Progenitor cell of endocrine pancreas (in vitro differentiated cells): ENCODE measurements at regions not wholly inside any gene's neighbourhood (a gene's known extent, or its start where the extent isn't known, plus 50 kb on each side); places are given as distances from the start of the nearest gene placed in this dataset.

Experiments
- DNase-seq: peaks from one replicate; pipeline ENCODE4 v3.0.0; 2021; ENCODE audit warnings: low spot score; ENCODE audit not compliant: unreplicated experiment
- H3K27ac Mint-ChIP-seq: 2 replicates; pipeline ENCODE4 v1.8.0; 2021; ENCODE audit warnings: mild to moderate bottlenecking, moderate library complexity, mixed read lengths
- H3K27me3 Mint-ChIP-seq: 2 replicates; pipeline ENCODE4 v1.8.0; 2021; ENCODE audit warnings: mixed read lengths
- H3K36me3 Mint-ChIP-seq: 2 replicates; pipeline ENCODE4 v1.8.0; 2022; ENCODE audit warnings: mixed read lengths; ENCODE audit not compliant: insufficient read depth
- H3K4me1 Mint-ChIP-seq: 2 replicates; pipeline ENCODE4 v1.8.0; 2021; ENCODE audit warnings: low read depth, mixed read lengths
- H3K4me3 Mint-ChIP-seq: 2 replicates; pipeline ENCODE4 v1.8.0; 2021; ENCODE audit warnings: low read depth, mild to moderate bottlenecking, moderate library complexity, mixed read lengths
- H3K9me3 Mint-ChIP-seq: 2 replicates; pipeline ENCODE4 v1.8.0; 2021; ENCODE audit warnings: low read depth, mixed read lengths
- CTCF ChIP-seq: fragments of 200-600 bp; sonication (generic); IDR thresholded peaks from one replicate; pipeline ENCODE4 v1.5.0; 2021; ENCODE audit warnings: antibody characterized with exemption, mild to moderate bottlenecking; ENCODE audit not compliant: unreplicated experiment

- H3K27me3 Mint-ChIP-seq = no peaks in the 10 kb centered on the region
- no peak for DNase-seq
- H3K9me3 Mint-ChIP-seq = peaks cover 11% of the 10 kb centered on the region
- no peak for TF ChIP-seq CTCF
- H3K4me1 Mint-ChIP-seq = peaks cover 8% of the 10 kb centered on the region
- no peak overlapping the region for H3K27ac Mint-ChIP-seq
- peaks cover 1% of the 10 kb centered on the region for H3K36me3 Mint-ChIP-seq
- H3K4me3 Mint-ChIP-seq = no peak overlapping the region
Measured at GRCh38 chr11:106280036-106280435, 202.6 kb downstream of the AASDHPPT start.

- no peak for TF ChIP-seq CTCF
- no peaks in the 10 kb centered on the region for H3K27me3 Mint-ChIP-seq
- peaks cover 9% of the 10 kb centered on the region for H3K9me3 Mint-ChIP-seq
- H3K27ac Mint-ChIP-seq = no peak overlapping the region
- H3K36me3 Mint-ChIP-seq = peaks cover 1% of the 10 kb centered on the region
- H3K4me3 Mint-ChIP-seq = no peak overlapping the region
- H3K4me1 Mint-ChIP-seq = peaks cover 8% of the 10 kb centered on the region
- DNase-seq = no peak
Measured at GRCh38 chr11:106281455-106282173, 204.2 kb downstream of the AASDHPPT start.

- no peak overlapping the region for H3K4me3 Mint-ChIP-seq
- peaks cover 9% of the 10 kb centered on the region for H3K9me3 Mint-ChIP-seq
- H3K36me3 Mint-ChIP-seq = peaks cover 1% of the 10 kb centered on the region
- DNase-seq = no peak
- TF ChIP-seq CTCF = no peak
- H3K4me1 Mint-ChIP-seq = no peaks in the 10 kb centered on the region
- no peak overlapping the region for H3K27ac Mint-ChIP-seq
- H3K27me3 Mint-ChIP-seq = no peaks in the 10 kb centered on the region
Measured at GRCh38 chr11:106286881-106287504, 209.5 kb downstream of the AASDHPPT start.

- H3K9me3 Mint-ChIP-seq = peaks cover 9% of the 10 kb centered on the region
- peak overlapping the region; percentile 33 for H3K27ac Mint-ChIP-seq
- no peak for TF ChIP-seq CTCF
- H3K36me3 Mint-ChIP-seq = peaks cover 1% of the 10 kb centered on the region
- H3K4me1 Mint-ChIP-seq = no peaks in the 10 kb centered on the region
- DNase-seq = no peak
- H3K27me3 Mint-ChIP-seq = no peaks in the 10 kb centered on the region
- no peak overlapping the region for H3K4me3 Mint-ChIP-seq
Measured at GRCh38 chr11:106288057-106288456, 210.6 kb downstream of the AASDHPPT start.

- no peak for TF ChIP-seq CTCF
- Mint-ChIP-seq H3K4me1 (no peaks in the 10 kb centered on the region), H3K4me3 (no peak overlapping the region), H3K9me3 (peaks cover 2% of the 10 kb centered on the region), H3K27ac (no peak overlapping the region), H3K27me3 (no peaks in the 10 kb centered on the region), H3K36me3 (no peaks in the 10 kb centered on the region)
- no peak for DNase-seq
Measured at GRCh38 chr11:106288822-106289387, 211.4 kb downstream of the AASDHPPT start.
